ENCODE measurements at regions not wholly inside any gene's neighbourhood (a gene's known extent, or its start where the extent isn't known, plus 50 kb on each side); places are given as distances from the start of the nearest gene placed in this dataset.

DNA sequence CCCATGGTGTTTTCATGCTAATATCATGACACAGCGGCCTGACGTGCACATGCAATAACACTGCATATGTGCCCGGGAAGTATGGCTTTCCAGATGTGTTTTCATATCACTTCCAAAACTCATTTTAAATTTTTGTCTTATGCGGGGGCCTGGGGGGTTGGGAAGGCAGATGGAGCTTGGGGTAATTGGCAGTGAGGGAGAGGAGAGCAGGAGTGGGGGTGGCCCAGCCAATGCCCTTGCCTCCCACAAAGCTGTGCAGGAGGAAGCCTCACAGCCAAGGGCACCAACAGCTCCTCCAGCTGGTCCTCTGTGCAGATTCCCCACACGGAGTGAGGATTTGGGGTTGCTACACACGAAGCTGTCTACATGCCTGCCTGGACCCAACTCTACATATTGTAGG lies 805.2 kb downstream of the GALR1 start:
- TF ChIP-seq, protein P1, sequence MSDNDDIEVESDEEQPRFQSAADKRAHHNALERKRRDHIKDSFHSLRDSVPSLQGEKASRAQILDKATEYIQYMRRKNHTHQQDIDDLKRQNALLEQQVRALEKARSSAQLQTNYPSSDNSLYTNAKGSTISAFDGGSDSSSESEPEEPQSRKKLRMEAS (IDR thresholded peaks at IDR 0.05; ENCODE audit: low read depth, low read length), result no peak
- no peak for TF ChIP-seq POLR2A (IDR thresholded peaks at IDR 0.05; ENCODE audit: extremely low read depth, insufficient read length)
- TF ChIP-seq, protein P2, sequence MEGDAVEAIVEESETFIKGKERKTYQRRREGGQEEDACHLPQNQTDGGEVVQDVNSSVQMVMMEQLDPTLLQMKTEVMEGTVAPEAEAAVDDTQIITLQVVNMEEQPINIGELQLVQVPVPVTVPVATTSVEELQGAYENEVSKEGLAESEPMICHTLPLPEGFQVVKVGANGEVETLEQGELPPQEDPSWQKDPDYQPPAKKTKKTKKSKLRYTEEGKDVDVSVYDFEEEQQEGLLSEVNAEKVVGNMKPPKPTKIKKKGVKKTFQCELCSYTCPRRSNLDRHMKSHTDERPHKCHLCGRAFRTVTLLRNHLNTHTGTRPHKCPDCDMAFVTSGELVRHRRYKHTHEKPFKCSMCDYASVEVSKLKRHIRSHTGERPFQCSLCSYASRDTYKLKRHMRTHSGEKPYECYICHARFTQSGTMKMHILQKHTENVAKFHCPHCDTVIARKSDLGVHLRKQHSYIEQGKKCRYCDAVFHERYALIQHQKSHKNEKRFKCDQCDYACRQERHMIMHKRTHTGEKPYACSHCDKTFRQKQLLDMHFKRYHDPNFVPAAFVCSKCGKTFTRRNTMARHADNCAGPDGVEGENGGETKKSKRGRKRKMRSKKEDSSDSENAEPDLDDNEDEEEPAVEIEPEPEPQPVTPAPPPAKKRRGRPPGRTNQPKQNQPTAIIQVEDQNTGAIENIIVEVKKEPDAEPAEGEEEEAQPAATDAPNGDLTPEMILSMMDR (IDR thresholded peaks at IDR 0.05; ENCODE audit: low read depth, low read length), result no peak
- no peak for TF ChIP-seq MYC (IDR thresholded peaks at IDR 0.05; ENCODE audit: low read depth, low read length)
